Neural progenitor cell (in vitro differentiated cells): ENCODE measurements at regions not wholly inside any gene's neighbourhood (a gene's known extent, or its start where the extent isn't known, plus 50 kb on each side); places are given as distances from the start of the nearest gene placed in this dataset.

Source experiments
- EZH2 ChIP-seq: fragments of 200-600 bp; sonication (generic); IDR thresholded peaks from 2 replicates; pipeline ENCODE4 v1.6.1; 2017; ENCODE audit warnings: antibody characterized with exemption, mild to moderate bottlenecking, moderate library complexity
- TF ChIP-seq, protein P1 (sequence below): fragments of 200-600 bp; sonication (generic); IDR thresholded peaks from 2 replicates; pipeline ENCODE4 v1.5.1; 2017; ENCODE audit warnings: antibody characterized with exemption, mild to moderate bottlenecking

DNA sequence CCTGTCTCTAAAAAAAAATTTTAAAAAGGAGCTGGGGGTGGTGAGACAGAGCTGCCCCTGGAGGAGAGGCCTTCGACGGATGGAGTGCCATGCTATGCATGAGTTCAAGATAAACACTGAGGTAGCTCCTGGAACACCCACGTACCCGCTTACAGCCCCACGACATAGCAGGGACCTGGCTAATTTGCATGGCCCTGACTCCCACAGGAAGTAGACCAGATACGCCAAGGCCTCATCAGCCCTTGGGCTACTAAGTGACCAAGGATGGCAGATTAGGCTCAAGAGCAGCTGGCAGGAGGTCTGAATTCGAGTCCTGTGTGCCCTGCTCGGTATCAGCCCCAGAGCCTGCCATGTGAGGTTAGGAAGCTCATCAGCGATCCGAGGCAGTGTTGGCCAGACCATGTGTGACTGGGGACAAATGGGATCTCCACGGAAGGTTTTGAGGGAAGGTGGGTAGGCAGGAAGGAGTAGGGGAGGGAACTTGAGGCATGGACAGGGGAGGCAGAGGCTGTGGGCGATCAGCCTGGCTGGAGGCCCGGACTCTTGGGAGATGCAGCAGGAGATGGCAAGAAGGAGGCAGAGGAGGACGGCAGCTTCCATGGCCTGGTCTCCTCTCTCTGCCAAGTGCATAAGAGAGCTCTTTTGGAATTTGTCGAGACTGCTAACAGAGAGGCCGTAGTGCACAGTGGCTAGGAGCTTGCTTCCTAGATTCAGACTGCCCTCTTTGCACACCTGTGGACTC, 218.3 kb downstream of the GLI2 start:
- no peak for TF ChIP-seq EZH2
- TF ChIP-seq, protein P1, sequence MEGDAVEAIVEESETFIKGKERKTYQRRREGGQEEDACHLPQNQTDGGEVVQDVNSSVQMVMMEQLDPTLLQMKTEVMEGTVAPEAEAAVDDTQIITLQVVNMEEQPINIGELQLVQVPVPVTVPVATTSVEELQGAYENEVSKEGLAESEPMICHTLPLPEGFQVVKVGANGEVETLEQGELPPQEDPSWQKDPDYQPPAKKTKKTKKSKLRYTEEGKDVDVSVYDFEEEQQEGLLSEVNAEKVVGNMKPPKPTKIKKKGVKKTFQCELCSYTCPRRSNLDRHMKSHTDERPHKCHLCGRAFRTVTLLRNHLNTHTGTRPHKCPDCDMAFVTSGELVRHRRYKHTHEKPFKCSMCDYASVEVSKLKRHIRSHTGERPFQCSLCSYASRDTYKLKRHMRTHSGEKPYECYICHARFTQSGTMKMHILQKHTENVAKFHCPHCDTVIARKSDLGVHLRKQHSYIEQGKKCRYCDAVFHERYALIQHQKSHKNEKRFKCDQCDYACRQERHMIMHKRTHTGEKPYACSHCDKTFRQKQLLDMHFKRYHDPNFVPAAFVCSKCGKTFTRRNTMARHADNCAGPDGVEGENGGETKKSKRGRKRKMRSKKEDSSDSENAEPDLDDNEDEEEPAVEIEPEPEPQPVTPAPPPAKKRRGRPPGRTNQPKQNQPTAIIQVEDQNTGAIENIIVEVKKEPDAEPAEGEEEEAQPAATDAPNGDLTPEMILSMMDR, result no peak
